Small intestine (tissue), 7 donors: ENCODE measurements at regions not wholly inside any gene's neighbourhood (a gene's known extent, or its start where the extent isn't known, plus 50 kb on each side); places are given as distances from the start of the nearest gene placed in this dataset.

Source experiments
- DNase-seq, 2 donors: peaks; one replicate each; pipeline versions ENCODE4 v3.0.0 to v3.0.0-alpha.2; 2013
- FAIRE-seq: peaks from 2 replicates; lab custom pipeline; 2012; peaks lifted over from hg19 to GRCh38; lab: Jason Lieb, UNC
- H3K27ac ChIP-seq, 3 donors: one replicate each; pipeline ENCODE4 v1.5.1; 2013; ENCODE audit warnings: low read length in 2 of 3, mild to moderate bottlenecking in 2 of 3, control low read depth in 1 of 3, inconsistent platforms in 1 of 3, low read depth in 1 of 3, moderate library complexity in 1 of 3
- H3K27me3 ChIP-seq, 3 donors: one replicate each; pipeline ENCODE4 v1.6.1; 2013; ENCODE audit warnings: low read length in 3 of 3, inconsistent platforms in 1 of 3; ENCODE audit not compliant: control insufficient read depth in 3 of 3, insufficient read depth in 3 of 3
- H3K36me3 ChIP-seq, 3 donors: one replicate each; pipeline ENCODE4 v1.6.1; 2013; ENCODE audit warnings: low read length in 3 of 3, inconsistent platforms in 1 of 3, low read depth in 1 of 3, mild to moderate bottlenecking in 1 of 3, moderate library complexity in 1 of 3; ENCODE audit not compliant: control insufficient read depth in 3 of 3, insufficient read depth in 2 of 3
- H3K4me1 ChIP-seq, 3 donors: one replicate each; pipeline ENCODE4 v1.6.1; 2013; ENCODE audit warnings: low read length in 2 of 3, inconsistent platforms in 1 of 3, low read depth in 1 of 3, mild to moderate bottlenecking in 1 of 3, moderate library complexity in 1 of 3; ENCODE audit not compliant: control insufficient read depth in 3 of 3, insufficient read depth in 2 of 3
- H3K4me3 ChIP-seq, 3 donors: one replicate each; pipeline ENCODE4 v1.5.1; 2013; ENCODE audit warnings: low read length in 3 of 3, control low read depth in 1 of 3, inconsistent platforms in 1 of 3, low read depth in 1 of 3, mild to moderate bottlenecking in 1 of 3, moderate library complexity in 1 of 3
- H3K9me3 ChIP-seq, 2 donors: one replicate each; pipeline ENCODE4 v1.6.1; 2013; ENCODE audit warnings: low read depth in 1 of 2, low read length in 1 of 2; ENCODE audit not compliant: control insufficient read depth in 2 of 2, insufficient read depth in 1 of 2
- WGBS, 3 donors: extraction: QIAGEN DNeasy Blood & Tissue Kit; methylation state at CpG; one replicate each; pipeline ENCODE4 v1.1.7; 2013; 5-methylcytosine and 5-hydroxymethylcytosine counted together
- donor health status: healthy with polysubstance abuse.
- donor health status: control.
- donor health status: control.
- donor health status: Bipolar disorder and iron deficiency.
- donor health status: healthy.

GRCh38 chr20:40472905-40473304, 216.1 kb downstream of the MAFB start:
- Histone ChIP-seq H3K27ac (no peak overlapping the region), H3K36me3 (no peaks in the 10 kb centered on the region), H3K4me3 (no peak overlapping the region), H3K9me3 (no peaks in the 10 kb centered on the region), H3K27me3 (peaks cover 0 to 3% (median 0%) of the 10 kb centered on the region in 3 donors), H3K4me1 (peaks cover 0 to 4% (median 0%) of the 10 kb centered on the region in 3 donors)
- DNase-seq (no peak), FAIRE-seq (no peak)
- 71 to 86% (median 84%) methylated on average over 1 of the region's 1 CpG for WGBS, 3 donors

- DNase-seq, result peak in 1 of 2 donors; percentile 21
- no peak overlapping the region for H3K27ac ChIP-seq
- no peak for FAIRE-seq
These were observed 217.8 kb downstream of the MAFB start for GRCh38 chr20:40471261-40471629.

GRCh38 chr20:40470445-40471260, 218.4 kb downstream of the MAFB start:
- 61 to 76% (median 73%) methylated on average over 14 of the region's 14 CpGs for WGBS, 3 donors
- H3K27ac ChIP-seq, result peak overlapping the region in 1 of 3 donors; percentile 24
- FAIRE-seq (no peak), DNase-seq (no peak)
- no peaks in the 10 kb centered on the region for H3K9me3 ChIP-seq
- H3K4me1 ChIP-seq, result peaks cover 0 to 4% (median 0%) of the 10 kb centered on the region in 3 donors
- H3K4me3 ChIP-seq, result no peak overlapping the region
- no peaks in the 10 kb centered on the region for H3K36me3 ChIP-seq
- H3K27me3 ChIP-seq, result no peaks in the 10 kb centered on the region

More at GRCh38 chr20:40471261-40471629, 217.8 kb downstream of the MAFB start:
- H3K4me3 ChIP-seq, result no peak overlapping the region
- no peaks in the 10 kb centered on the region for H3K27me3 ChIP-seq
- H3K9me3 ChIP-seq, result no peaks in the 10 kb centered on the region
- H3K36me3 ChIP-seq, result no peaks in the 10 kb centered on the region
- H3K4me1 ChIP-seq, result peaks cover 0 to 4% (median 0%) of the 10 kb centered on the region in 3 donors
- WGBS, 3 donors, result 71 to 84% (median 78%) methylated on average over 4 of the region's 4 CpGs

- DNase-seq, result no peak
- no peak for FAIRE-seq
- H3K27ac ChIP-seq, result no peak overlapping the region
- no peaks in the 10 kb centered on the region for H3K9me3 ChIP-seq
- no peaks in the 10 kb centered on the region for H3K27me3 ChIP-seq
- no peaks in the 10 kb centered on the region for H3K36me3 ChIP-seq
- 91 to 94% (median 92%) methylated on average over 3 of the region's 3 CpGs for WGBS, 3 donors
- peaks cover 0 to 4% (median 0%) of the 10 kb centered on the region in 3 donors for H3K4me1 ChIP-seq
- no peak overlapping the region for H3K4me3 ChIP-seq
These were observed 220.3 kb downstream of the MAFB start for GRCh38 chr20:40468759-40469158.

- H3K4me1 ChIP-seq, result peaks cover 0 to 4% (median 0%) of the 10 kb centered on the region in 3 donors
- H3K9me3 ChIP-seq, result no peaks in the 10 kb centered on the region
- WGBS, 3 donors, result 89 to 90% (median 89%) methylated on average over 8 of the region's 8 CpGs
- DNase-seq (no peak), FAIRE-seq (no peak)
- no peaks in the 10 kb centered on the region for H3K27me3 ChIP-seq
- H3K4me3 ChIP-seq, result no peak overlapping the region
- no peaks in the 10 kb centered on the region for H3K36me3 ChIP-seq
- no peak overlapping the region for H3K27ac ChIP-seq
These were observed 221.2 kb downstream of the MAFB start for GRCh38 chr20:40467703-40468411.

GRCh38 chr20:40467067-40467466, 222.0 kb downstream of the MAFB start:
- Histone ChIP-seq H3K4me1 (peaks cover 0 to 4% (median 0%) of the 10 kb centered on the region in 3 donors), H3K4me3 (no peak overlapping the region), H3K27ac (no peak overlapping the region), H3K27me3 (no peaks in the 10 kb centered on the region), H3K9me3 (no peaks in the 10 kb centered on the region), H3K36me3 (no peaks in the 10 kb centered on the region)
- FAIRE-seq (no peak), DNase-seq (no peak)
- WGBS, 3 donors, result 65 to 71% (median 67%) methylated on average over 3 of the region's 3 CpGs

- Histone ChIP-seq H3K36me3 (no peaks in the 10 kb centered on the region), H3K27ac (peak overlapping the region in 1 of 3 donors; percentile 57), H3K4me3 (no peak overlapping the region), H3K9me3 (no peaks in the 10 kb centered on the region), H3K27me3 (no peaks in the 10 kb centered on the region), H3K4me1 (no peaks in the 10 kb centered on the region)
- WGBS, 3 donors, result 95 to 98% (median 96%) methylated on average over 2 of the region's 2 CpGs
- FAIRE-seq (no peak), DNase-seq (no peak)
These were observed 224.3 kb downstream of the MAFB start for GRCh38 chr20:40464731-40465208.

- WGBS, 3 donors, result 71 to 87% (median 79%) methylated on average over 6 of the region's 6 CpGs
- Histone ChIP-seq H3K9me3 (no peaks in the 10 kb centered on the region), H3K36me3 (no peaks in the 10 kb centered on the region), H3K27me3 (no peaks in the 10 kb centered on the region), H3K4me1 (no peaks in the 10 kb centered on the region), H3K27ac (no peak overlapping the region), H3K4me3 (no peak overlapping the region)
- FAIRE-seq (no peak), DNase-seq (no peak)
These were observed 225.9 kb downstream of the MAFB start for GRCh38 chr20:40463171-40463570.
